ENCODE measurements at regions not wholly inside any gene's neighbourhood (a gene's known extent, or its start where the extent isn't known, plus 50 kb on each side); places are given as distances from the start of the nearest gene placed in this dataset.

DNA sequence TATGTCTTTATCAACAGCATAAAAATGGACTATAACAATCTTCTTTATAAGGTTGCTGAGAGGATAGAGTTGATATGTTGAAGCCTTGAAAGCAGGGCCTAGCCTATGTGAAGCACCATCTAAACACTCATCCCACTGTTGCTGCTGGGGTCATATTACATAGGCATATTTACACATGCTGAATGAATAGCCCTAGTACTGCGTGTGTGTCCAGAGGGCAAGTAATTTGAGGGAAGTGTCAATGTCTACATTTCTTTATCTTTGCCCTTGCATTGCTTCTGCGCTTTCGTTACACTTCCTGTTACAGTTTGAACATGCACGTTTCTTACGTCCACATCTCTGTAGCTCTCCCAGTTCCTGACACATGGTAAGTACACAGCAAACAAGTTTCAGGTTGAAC, 280.3 kb upstream of the ATP5MC3 start:
- TF ChIP-seq, protein P1, sequence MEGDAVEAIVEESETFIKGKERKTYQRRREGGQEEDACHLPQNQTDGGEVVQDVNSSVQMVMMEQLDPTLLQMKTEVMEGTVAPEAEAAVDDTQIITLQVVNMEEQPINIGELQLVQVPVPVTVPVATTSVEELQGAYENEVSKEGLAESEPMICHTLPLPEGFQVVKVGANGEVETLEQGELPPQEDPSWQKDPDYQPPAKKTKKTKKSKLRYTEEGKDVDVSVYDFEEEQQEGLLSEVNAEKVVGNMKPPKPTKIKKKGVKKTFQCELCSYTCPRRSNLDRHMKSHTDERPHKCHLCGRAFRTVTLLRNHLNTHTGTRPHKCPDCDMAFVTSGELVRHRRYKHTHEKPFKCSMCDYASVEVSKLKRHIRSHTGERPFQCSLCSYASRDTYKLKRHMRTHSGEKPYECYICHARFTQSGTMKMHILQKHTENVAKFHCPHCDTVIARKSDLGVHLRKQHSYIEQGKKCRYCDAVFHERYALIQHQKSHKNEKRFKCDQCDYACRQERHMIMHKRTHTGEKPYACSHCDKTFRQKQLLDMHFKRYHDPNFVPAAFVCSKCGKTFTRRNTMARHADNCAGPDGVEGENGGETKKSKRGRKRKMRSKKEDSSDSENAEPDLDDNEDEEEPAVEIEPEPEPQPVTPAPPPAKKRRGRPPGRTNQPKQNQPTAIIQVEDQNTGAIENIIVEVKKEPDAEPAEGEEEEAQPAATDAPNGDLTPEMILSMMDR (IDR thresholded peaks at IDR 0.05) = no peak
- no peak for TF ChIP-seq POLR2A (IDR thresholded peaks at IDR 0.05)

Data from testis (tissue), 2 donors.